Skeletal muscle satellite cell (primary cell): ENCODE measurements at regions not wholly inside any gene's neighbourhood (a gene's known extent, or its start where the extent isn't known, plus 50 kb on each side); places are given as distances from the start of the nearest gene placed in this dataset.

Source experiments
- H3K27me3 ChIP-seq: 2 replicates; pipeline ENCODE4 v1.7.0; 2013; ENCODE audit warnings: low read length; ENCODE audit not compliant: control insufficient read depth, insufficient read depth
- H3K36me3 ChIP-seq: 2 replicates; pipeline ENCODE4 v1.7.0; 2013; ENCODE audit warnings: mild to moderate bottlenecking, control low read depth, low read length; ENCODE audit not compliant: insufficient read depth
- H3K4me1 ChIP-seq: 2 replicates; pipeline ENCODE4 v1.7.0; 2013; ENCODE audit warnings: low read length; ENCODE audit not compliant: control insufficient read depth, insufficient read depth
- H3K4me2 ChIP-seq: 2 replicates; pipeline ENCODE4 v1.7.0; 2013; ENCODE audit warnings: mild to moderate bottlenecking, low read length
- H3K4me3 ChIP-seq: 2 replicates; pipeline ENCODE4 v1.7.0; 2013; ENCODE audit warnings: low read length
- H3K9ac ChIP-seq: 2 replicates; pipeline ENCODE4 v1.7.0; 2013; ENCODE audit warnings: mild to moderate bottlenecking, low read depth, low read length, moderate library complexity
- H3K9me3 ChIP-seq: replicated peaks from 2 replicates; pipeline ENCODE4 v1.7.0; 2013; ENCODE audit warnings: mild to moderate bottlenecking, control low read depth, low read length

GRCh38 chr13:33340631-33341030, 55.1 kb upstream of the STARD13 start:
- Histone ChIP-seq H3K36me3 (no peaks in the 10 kb centered on the region), H3K4me2 (no peak overlapping the region), H3K9me3 (no peaks in the 10 kb centered on the region)

DNA sequence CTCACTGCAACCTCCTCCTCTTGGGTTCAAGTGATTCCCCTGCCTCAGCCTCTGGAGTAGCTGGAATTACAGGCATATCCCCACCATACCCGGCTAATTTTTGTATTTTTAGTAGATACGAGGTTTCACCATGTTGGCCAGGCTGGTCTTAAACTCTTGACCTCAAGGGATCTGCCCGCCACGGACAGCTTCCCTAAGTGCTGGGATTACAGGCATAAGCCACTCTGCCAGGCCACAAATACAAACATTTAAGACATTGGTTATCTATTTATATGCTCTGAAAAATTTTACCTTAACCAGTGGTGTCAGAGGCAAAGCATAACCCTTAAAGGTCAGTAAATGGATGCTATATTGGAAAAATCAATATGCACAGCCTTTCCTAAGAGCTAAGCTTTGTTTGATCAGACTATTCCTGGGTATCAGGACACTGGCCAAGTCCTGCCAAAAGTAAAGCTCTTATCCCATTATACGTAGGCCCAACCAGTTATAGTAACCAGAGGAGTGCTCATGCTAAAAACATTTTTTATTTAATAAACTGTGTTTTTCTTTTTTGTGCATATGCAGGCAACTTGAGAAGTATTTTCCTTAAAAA, 56.4 kb upstream of the STARD13 start:
- no peaks in the 10 kb centered on the region for H3K27me3 ChIP-seq
- no peaks in the 10 kb centered on the region for H3K9me3 ChIP-seq
- no peak overlapping the region for H3K4me3 ChIP-seq
- H3K36me3 ChIP-seq, result no peaks in the 10 kb centered on the region
- no peak overlapping the region for H3K9ac ChIP-seq
- no peak overlapping the region for H3K4me2 ChIP-seq
- no peaks in the 10 kb centered on the region for H3K4me1 ChIP-seq

More at GRCh38 chr13:33340631-33341030, 55.1 kb upstream of the STARD13 start:
- Histone ChIP-seq H3K4me1 (no peaks in the 10 kb centered on the region), H3K4me3 (no peak overlapping the region), H3K9ac (no peak overlapping the region), H3K27me3 (no peaks in the 10 kb centered on the region)

GRCh38 chr13:33345842-33346241, 60.3 kb upstream of the STARD13 start:
- Histone ChIP-seq H3K4me3 (no peak overlapping the region), H3K9me3 (no peaks in the 10 kb centered on the region), H3K4me2 (no peak overlapping the region), H3K9ac (no peak overlapping the region), H3K4me1 (peaks cover 16% of the 10 kb centered on the region), H3K27me3 (no peaks in the 10 kb centered on the region), H3K36me3 (no peaks in the 10 kb centered on the region)

- Histone ChIP-seq H3K4me3 (no peak overlapping the region), H3K36me3 (no peaks in the 10 kb centered on the region), H3K27me3 (no peaks in the 10 kb centered on the region), H3K4me1 (peaks cover 26% of the 10 kb centered on the region), H3K9me3 (no peaks in the 10 kb centered on the region), H3K9ac (peak overlapping the region; percentile 16), H3K4me2 (peak overlapping the region; percentile 86)
These were observed 62.3 kb upstream of the STARD13 start for GRCh38 chr13:33347861-33348260.

GRCh38 chr13:33348366-33348765, 62.8 kb upstream of the STARD13 start:
- Histone ChIP-seq H3K4me2 (peak overlapping the region; percentile 86), H3K4me3 (no peak overlapping the region), H3K36me3 (no peaks in the 10 kb centered on the region), H3K9me3 (no peaks in the 10 kb centered on the region), H3K27me3 (no peaks in the 10 kb centered on the region), H3K4me1 (peaks cover 26% of the 10 kb centered on the region), H3K9ac (peak overlapping the region; percentile 16)

DNA sequence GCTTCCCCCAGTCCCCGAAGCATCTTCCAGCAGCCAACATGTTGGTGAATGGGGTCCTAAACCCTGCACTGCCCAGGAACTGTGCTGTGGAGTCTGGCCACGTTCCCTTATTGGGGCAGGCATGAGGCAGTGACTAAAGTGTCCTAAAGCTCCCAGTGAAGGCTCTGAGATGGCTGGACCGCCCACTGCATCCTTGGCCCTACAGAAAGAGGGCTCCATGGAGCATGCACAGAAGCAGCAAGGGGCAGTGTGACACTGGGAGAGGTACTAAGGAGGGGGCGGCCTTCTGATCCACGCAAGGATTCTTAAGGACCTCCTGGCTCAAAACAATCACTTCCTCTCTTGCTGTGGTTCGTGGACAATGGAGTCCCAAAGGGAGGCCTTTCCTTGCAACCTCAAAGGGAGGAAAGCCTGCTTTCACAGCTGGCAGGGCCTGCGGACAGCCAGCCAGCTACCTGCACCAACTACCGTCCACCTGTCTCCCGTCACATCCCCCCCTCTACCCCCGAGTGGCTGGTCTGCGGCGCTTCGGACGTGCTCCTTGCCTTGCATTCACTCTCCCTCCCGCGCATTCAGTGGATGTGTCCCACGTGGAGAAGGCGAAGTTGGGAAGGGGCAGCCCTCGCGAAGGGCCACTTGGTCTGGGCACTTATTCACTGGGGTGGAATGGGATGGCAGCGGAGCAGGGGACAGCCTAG, 63.9 kb upstream of the STARD13 start:
- no peaks in the 10 kb centered on the region for H3K36me3 ChIP-seq
- H3K4me1 ChIP-seq, result peaks cover 26% of the 10 kb centered on the region
- H3K4me3 ChIP-seq, result peak overlapping the region; percentile 79
- no peaks in the 10 kb centered on the region for H3K27me3 ChIP-seq
- H3K9ac ChIP-seq, result peak overlapping the region; percentile 94
- peak overlapping the region; percentile 86 for H3K4me2 ChIP-seq
- H3K9me3 ChIP-seq, result no peaks in the 10 kb centered on the region

GRCh38 chr13:33349986-33350826, 64.7 kb upstream of the STARD13 start:
- peak overlapping the region; percentile 94 for H3K9ac ChIP-seq

DNA sequence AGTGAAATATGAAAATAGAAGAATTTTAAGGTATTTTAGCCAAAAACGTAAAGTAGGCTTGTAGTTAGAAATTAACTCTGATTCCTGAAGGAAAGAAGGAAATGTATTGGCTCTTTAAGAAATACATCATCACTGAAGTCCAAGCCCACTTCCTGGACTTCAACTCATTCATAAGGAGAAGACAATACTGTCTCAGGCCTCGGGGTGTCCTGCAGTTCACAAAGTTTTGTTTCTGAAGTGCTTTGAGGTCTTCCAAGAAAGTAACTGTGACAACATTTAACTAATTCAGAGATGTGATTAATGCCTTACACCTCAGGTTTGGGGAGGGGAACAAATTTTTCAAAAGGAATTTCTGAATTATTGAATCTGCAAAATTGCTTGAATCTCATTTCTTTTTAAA, 65.8 kb upstream of the STARD13 start:
- peak overlapping the region; percentile 94 for H3K9ac ChIP-seq
- H3K36me3 ChIP-seq, result no peaks in the 10 kb centered on the region
- H3K9me3 ChIP-seq, result no peaks in the 10 kb centered on the region
- peak overlapping the region; percentile 79 for H3K4me3 ChIP-seq
- H3K4me2 ChIP-seq, result peak overlapping the region; percentile 86
- H3K27me3 ChIP-seq, result no peaks in the 10 kb centered on the region
- peaks cover 30% of the 10 kb centered on the region for H3K4me1 ChIP-seq

More at GRCh38 chr13:33349986-33350826, 64.7 kb upstream of the STARD13 start:
- Histone ChIP-seq H3K27me3 (no peaks in the 10 kb centered on the region), H3K4me1 (peaks cover 28% of the 10 kb centered on the region), H3K9me3 (no peaks in the 10 kb centered on the region), H3K4me3 (peak overlapping the region; percentile 79), H3K4me2 (peak overlapping the region; percentile 86), H3K36me3 (no peaks in the 10 kb centered on the region)

DNA sequence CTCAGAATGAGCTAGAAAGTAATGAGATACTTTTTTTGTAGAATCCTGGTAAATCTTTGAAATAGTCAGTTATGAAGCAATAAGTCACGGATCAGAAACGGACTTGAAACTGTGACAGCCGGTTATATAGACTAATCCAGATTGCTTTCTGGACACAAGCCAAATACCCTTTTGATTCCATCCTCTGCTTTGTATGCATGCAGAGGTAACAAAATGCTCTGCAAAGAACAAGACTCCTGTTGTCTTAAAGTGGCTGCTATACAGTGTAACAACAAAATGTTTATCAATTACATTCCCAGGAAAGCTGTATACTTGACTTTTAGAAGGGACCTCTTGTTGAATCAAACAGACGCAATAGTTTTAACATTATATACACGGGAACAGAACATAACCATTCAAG, 66.5 kb upstream of the STARD13 start:
- no peaks in the 10 kb centered on the region for H3K27me3 ChIP-seq
- H3K4me1 ChIP-seq, result peaks cover 30% of the 10 kb centered on the region
- H3K4me3 ChIP-seq, result no peak overlapping the region

GRCh38 chr13:33352526-33352925, 67.0 kb upstream of the STARD13 start:
- H3K4me2 ChIP-seq, result no peak overlapping the region
- no peak overlapping the region for H3K9ac ChIP-seq
- no peak overlapping the region for H3K4me3 ChIP-seq
- H3K4me1 ChIP-seq, result peaks cover 30% of the 10 kb centered on the region
- H3K27me3 ChIP-seq, result no peaks in the 10 kb centered on the region
- H3K9me3 ChIP-seq, result no peaks in the 10 kb centered on the region
- H3K36me3 ChIP-seq, result no peaks in the 10 kb centered on the region

More for the DNA sequence above, 66.5 kb upstream of the STARD13 start:
- H3K4me2 ChIP-seq, result no peak overlapping the region
- H3K36me3 ChIP-seq, result no peaks in the 10 kb centered on the region
- no peaks in the 10 kb centered on the region for H3K9me3 ChIP-seq
- H3K9ac ChIP-seq, result no peak overlapping the region

DNA sequence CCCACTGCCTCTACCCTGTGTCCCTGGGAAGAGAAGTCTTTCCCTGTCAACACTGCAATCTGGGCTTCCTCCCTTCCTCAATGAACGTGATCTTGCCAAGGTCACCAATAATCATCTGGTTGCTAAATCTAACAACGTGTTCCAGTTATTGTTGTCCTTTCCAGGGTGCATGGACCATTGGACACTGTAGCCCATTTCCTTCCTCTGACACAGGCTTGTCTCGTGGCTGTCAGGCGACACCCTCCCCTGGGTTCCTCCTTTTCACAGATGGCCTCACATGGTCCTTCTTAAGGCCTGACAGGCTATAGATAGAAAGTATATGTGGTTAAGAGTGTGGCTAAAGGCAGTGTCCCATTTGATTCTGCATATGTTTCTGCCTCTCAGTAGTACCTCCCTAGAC, 67.7 kb upstream of the STARD13 start:
- no peak overlapping the region for H3K9ac ChIP-seq
- no peaks in the 10 kb centered on the region for H3K27me3 ChIP-seq
- H3K4me1 ChIP-seq, result peaks cover 30% of the 10 kb centered on the region
- H3K4me3 ChIP-seq, result no peak overlapping the region
- H3K4me2 ChIP-seq, result no peak overlapping the region
- no peaks in the 10 kb centered on the region for H3K36me3 ChIP-seq
- no peaks in the 10 kb centered on the region for H3K9me3 ChIP-seq
